ENCODE measurements at regions not wholly inside any gene's neighbourhood (a gene's known extent, or its start where the extent isn't known, plus 50 kb on each side); places are given as distances from the start of the nearest gene placed in this dataset.
"Not testable (repeated sequence)": the region's sequence is repeated elsewhere in the genome, so short reads cannot be mapped to it uniquely, and the experiment has no call there.

GRCh38 chr10:37456456-37456855, 331.1 kb downstream of the ANKRD30A start:
- CTCF ChIA-PET = no interaction called here
- no peak for DNase-seq (ENCODE audit: extremely low spot score)
- POLR2A ChIA-PET = no interaction called here

GRCh38 chr10:37448161-37448560, 322.8 kb downstream of the ANKRD30A start:
- TF ChIP-seq SP1 (IDR thresholded peaks at IDR 0.05) (no peak), FOXM1 (IDR thresholded peaks at IDR 0.05; ENCODE audit: borderline replicate concordance) (no peak), NFRKB (IDR thresholded peaks at IDR 0.05) (no peak), PKNOX1 (IDR thresholded peaks at IDR 0.05) (no peak), HDGF (IDR thresholded peaks at IDR 0.05; ENCODE audit: borderline replicate concordance) (no peak)
- POLR2A ChIA-PET = no interaction called here
- DNase-seq (ENCODE audit: extremely low spot score) = no peak
- CTCF ChIA-PET = no interaction called here

More at GRCh38 chr10:37456456-37456855, 331.1 kb downstream of the ANKRD30A start:
- no peak for TF ChIP-seq BHLHE40 (IDR thresholded peaks at IDR 0.05; ENCODE audit: borderline replicate concordance)
- no peak for TF ChIP-seq PKNOX1 (IDR thresholded peaks at IDR 0.05)
- TF ChIP-seq HDGF (IDR thresholded peaks at IDR 0.05; ENCODE audit: borderline replicate concordance) = no peak
- TF ChIP-seq ELF4 (IDR thresholded peaks at IDR 0.05) = no peak
- TF ChIP-seq FOXA1 (IDR thresholded peaks at IDR 0.05) = no peak
- TF ChIP-seq ZNF384 (IDR thresholded peaks at IDR 0.05) = no peak
- TF ChIP-seq NFRKB (IDR thresholded peaks at IDR 0.05) = no peak
- TF ChIP-seq ARNT (IDR thresholded peaks at IDR 0.05) = no peak

- CTCF ChIA-PET = no interaction called here
- no peak for DNase-seq (ENCODE audit: extremely low spot score)
- POLR2A ChIA-PET = no interaction called here
- TF ChIP-seq LEF1 (IDR thresholded peaks at IDR 0.05; ENCODE audit: borderline replicate concordance) (no peak), L3MBTL2 (conservative IDR thresholded peaks at IDR 0.05) (no peak), ELF4 (IDR thresholded peaks at IDR 0.05) (no peak), ARNT (IDR thresholded peaks at IDR 0.05) (no peak), FOXK2 (IDR thresholded peaks at IDR 0.05) (no peak), TARDBP (IDR thresholded peaks at IDR 0.05) (no peak), BHLHE40 (IDR thresholded peaks at IDR 0.05; ENCODE audit: borderline replicate concordance) (no peak)
Observed at GRCh38 chr10:37442882-37443281, 317.5 kb downstream of the ANKRD30A start.

- CTCF ChIA-PET; DNase-seq (ENCODE audit: extremely low spot score); POLR2A ChIA-PET: not testable (repeated sequence)
Observed at GRCh38 chr10:37441224-37441623, 315.8 kb downstream of the ANKRD30A start.

GRCh38 chr10:37439826-37440225, 314.4 kb downstream of the ANKRD30A start:
- DNase-seq (ENCODE audit: extremely low spot score) = no peak
- ChIA-PET POLR2A (no interaction called here), CTCF (no interaction called here)
- TF ChIP-seq HDGF (IDR thresholded peaks at IDR 0.05; ENCODE audit: borderline replicate concordance) (no peak), SP1 (IDR thresholded peaks at IDR 0.05) (no peak), ZNF384 (IDR thresholded peaks at IDR 0.05) (no peak), CTBP1 (IDR thresholded peaks at IDR 0.05; ENCODE audit: borderline replicate concordance) (no peak), SUZ12 (IDR thresholded peaks at IDR 0.05) (no peak), ARNT (IDR thresholded peaks at IDR 0.05) (no peak), NFRKB (IDR thresholded peaks at IDR 0.05) (no peak), FOXA1 (IDR thresholded peaks at IDR 0.05) (no peak), ELF4 (IDR thresholded peaks at IDR 0.05) (no peak)

GRCh38 chr10:37436357-37436756, 311.0 kb downstream of the ANKRD30A start:
- CTCF ChIA-PET = interaction anchor here (1.0 kb wide), 1 partner anchor 52 kb away, joined by 3 read pairs; no protein-coding TSS in a partner anchor
- POLR2A ChIA-PET = interaction anchor here (0.6 kb wide), 1 partner anchor 534 kb away, joined by 3 read pairs; no protein-coding TSS in a partner anchor
- TF ChIP-seq ARNT (IDR thresholded peaks at IDR 0.05) (no peak), HDGF (IDR thresholded peaks at IDR 0.05; ENCODE audit: borderline replicate concordance) (no peak), CTBP1 (IDR thresholded peaks at IDR 0.05; ENCODE audit: borderline replicate concordance) (no peak), SUZ12 (IDR thresholded peaks at IDR 0.05) (no peak), TARDBP (IDR thresholded peaks at IDR 0.05) (no peak), LEF1 (IDR thresholded peaks at IDR 0.05; ENCODE audit: borderline replicate concordance) (no peak), FOXA1 (IDR thresholded peaks at IDR 0.05) (no peak), NFRKB (IDR thresholded peaks at IDR 0.05) (no peak), ELF4 (IDR thresholded peaks at IDR 0.05) (no peak), BHLHE40 (IDR thresholded peaks at IDR 0.05; ENCODE audit: borderline replicate concordance) (no peak), FOXM1 (IDR thresholded peaks at IDR 0.05; ENCODE audit: borderline replicate concordance) (no peak), PKNOX1 (IDR thresholded peaks at IDR 0.05) (no peak), FOXK2 (IDR thresholded peaks at IDR 0.05) (no peak), SP1 (IDR thresholded peaks at IDR 0.05) (no peak), L3MBTL2 (conservative IDR thresholded peaks at IDR 0.05) (no peak), ZNF384 (IDR thresholded peaks at IDR 0.05) (no peak)
- no peak for DNase-seq (ENCODE audit: extremely low spot score)

- DNase-seq (ENCODE audit: extremely low spot score) = no peak
Observed at GRCh38 chr10:37434091-37434490, 308.7 kb downstream of the ANKRD30A start.

More at GRCh38 chr10:37434091-37434490, 308.7 kb downstream of the ANKRD30A start:
- CTCF ChIA-PET = interaction anchor here (1.0 to 1.2 kb wide), 2 partner anchors 61 kb away, joined by 3 read pairs; no protein-coding TSS in a partner anchor
- POLR2A ChIA-PET = no interaction called here
- no peak for TF ChIP-seq NFRKB (IDR thresholded peaks at IDR 0.05)
- TF ChIP-seq BHLHE40 (IDR thresholded peaks at IDR 0.05; ENCODE audit: borderline replicate concordance) = no peak
- no peak for TF ChIP-seq SUZ12 (IDR thresholded peaks at IDR 0.05)
- no peak for TF ChIP-seq ARNT (IDR thresholded peaks at IDR 0.05)
- no peak for TF ChIP-seq FOXA1 (IDR thresholded peaks at IDR 0.05)
- TF ChIP-seq LEF1 (IDR thresholded peaks at IDR 0.05; ENCODE audit: borderline replicate concordance) = no peak
- TF ChIP-seq FOXK2 (IDR thresholded peaks at IDR 0.05) = no peak
- no peak for TF ChIP-seq HDGF (IDR thresholded peaks at IDR 0.05; ENCODE audit: borderline replicate concordance)
- TF ChIP-seq ZNF384 (IDR thresholded peaks at IDR 0.05) = no peak
- TF ChIP-seq TARDBP (IDR thresholded peaks at IDR 0.05) = no peak
- no peak for TF ChIP-seq L3MBTL2 (conservative IDR thresholded peaks at IDR 0.05)
- TF ChIP-seq SP1 (IDR thresholded peaks at IDR 0.05) = no peak
- TF ChIP-seq ELF4 (IDR thresholded peaks at IDR 0.05) = no peak
- no peak for TF ChIP-seq CTBP1 (IDR thresholded peaks at IDR 0.05; ENCODE audit: borderline replicate concordance)
- no peak for TF ChIP-seq FOXM1 (IDR thresholded peaks at IDR 0.05; ENCODE audit: borderline replicate concordance)
- TF ChIP-seq PKNOX1 (IDR thresholded peaks at IDR 0.05) = no peak
